Neural cell (in vitro differentiated cells): ENCODE measurements at regions not wholly inside any gene's neighbourhood (a gene's known extent, or its start where the extent isn't known, plus 50 kb on each side); places are given as distances from the start of the nearest gene placed in this dataset.

Source experiments
- CTCF ChIP-seq: fragments of 450-650 bp; IDR thresholded peaks from 2 replicates; pipeline ENCODE4 v1.5.1; 2014; ENCODE audit warnings: antibody characterized with exemption, mild to moderate bottlenecking, moderate library complexity; ENCODE audit not compliant: poor library complexity, severe bottlenecking
- EP300 ChIP-seq: fragments of 450-650 bp; conservative IDR thresholded peaks from 2 replicates; pipeline ENCODE4 v1.6.1; 2014; ENCODE audit warnings: antibody characterized with exemption, mild to moderate bottlenecking, moderate library complexity; ENCODE audit not compliant: poor library complexity, severe bottlenecking
- EZH2 ChIP-seq: fragments of 200-600, 300-800 bp; shearing (Covaris generic), sonication (generic); IDR thresholded peaks from 2 replicates; pipeline ENCODE4 v1.6.1; 2014; ENCODE audit warnings: antibody characterized with exemption, low read length, borderline replicate concordance, mild to moderate bottlenecking; ENCODE audit not compliant: insufficient read depth, poor library complexity, severe bottlenecking
- MXI1 ChIP-seq: fragments of 450-650 bp; conservative IDR thresholded peaks from 2 replicates; pipeline ENCODE4 v1.6.1; 2014; ENCODE audit warnings: antibody characterized with exemption, mild to moderate bottlenecking; ENCODE audit not compliant: poor library complexity, severe bottlenecking
- POLR2AphosphoS5 ChIP-seq: IDR thresholded peaks from 2 replicates; pipeline ENCODE4 v1.6.1; 2012
- RAD21 ChIP-seq: fragments of 450-650 bp; conservative IDR thresholded peaks from 2 replicates; pipeline ENCODE4 v1.6.1; 2014; ENCODE audit warnings: antibody characterized with exemption, mild to moderate bottlenecking, moderate library complexity
- REST ChIP-seq: IDR thresholded peaks from 2 replicates; pipeline ENCODE4 v1.6.1; 2012; ENCODE audit warnings: borderline replicate concordance
- SMC3 ChIP-seq: fragments of 450-650 bp; conservative IDR thresholded peaks from 2 replicates; pipeline ENCODE4 v1.6.1; 2014; ENCODE audit warnings: antibody characterized with exemption, mild to moderate bottlenecking, moderate library complexity; ENCODE audit not compliant: poor library complexity
- TAF1 ChIP-seq: IDR thresholded peaks from 2 replicates; pipeline ENCODE4 v1.6.1; 2012; ENCODE audit warnings: low read depth

GRCh38 chr20:60528141-60528540, 569.9 kb downstream of the CDH26 start:
- TF ChIP-seq POLR2AphosphoS5 = no peak
- no peak for TF ChIP-seq CTCF
- TF ChIP-seq EZH2 = no peak
- TF ChIP-seq RAD21 = no peak
- no peak for TF ChIP-seq SMC3
- TF ChIP-seq EP300 = no peak
- TF ChIP-seq REST = no peak
- no peak for TF ChIP-seq MXI1
- TF ChIP-seq TAF1 = no peak
